GM21717 (cell line): ENCODE measurements at regions not wholly inside any gene's neighbourhood (a gene's known extent, or its start where the extent isn't known, plus 50 kb on each side); places are given as distances from the start of the nearest gene placed in this dataset.

Experiments
- ATAC-seq: cut with Tn5 transposase; IDR thresholded peaks from one replicate; pipeline ENCODE4 v1.9.1; 2021; ENCODE audit warnings: mild to moderate bottlenecking, moderate library complexity; ENCODE audit not compliant: unreplicated experiment

GRCh38 chr3:154486949-154487348, 57.0 kb upstream of the GPR149 start:
- ATAC-seq, result no peak

GRCh38 chr3:154482507-154482906, 52.5 kb upstream of the GPR149 start:
- no peak for ATAC-seq

GRCh38 chr3:154480033-154480432, 50.0 kb upstream of the GPR149 start:
- ATAC-seq, result no peak
